Mammary epithelial cell (primary cell): ENCODE measurements at regions not wholly inside any gene's neighbourhood (a gene's known extent, or its start where the extent isn't known, plus 50 kb on each side); places are given as distances from the start of the nearest gene placed in this dataset.

ENCODE experiments used
- EZH2 ChIP-seq: IDR thresholded peaks from 2 replicates; pipeline ENCODE4 v1.6.1; 2012; ENCODE audit warnings: low read length, inconsistent platforms, borderline replicate concordance
- TF ChIP-seq, protein P1 (sequence below), 2 donors: IDR thresholded peaks in 1 of 2; conservative IDR thresholded peaks in 1 of 2; 2 replicates each; pipeline ENCODE4 v1.5.1; 2011 to 2012; ENCODE audit warnings: inconsistent platforms in 2 of 2, low read length in 2 of 2, mild to moderate bottlenecking in 2 of 2, control low read depth in 1 of 2, low read depth in 1 of 2; ENCODE audit not compliant: insufficient read depth in 1 of 2; ENCODE audit errors: extremely low read depth in 1 of 2

DNA sequence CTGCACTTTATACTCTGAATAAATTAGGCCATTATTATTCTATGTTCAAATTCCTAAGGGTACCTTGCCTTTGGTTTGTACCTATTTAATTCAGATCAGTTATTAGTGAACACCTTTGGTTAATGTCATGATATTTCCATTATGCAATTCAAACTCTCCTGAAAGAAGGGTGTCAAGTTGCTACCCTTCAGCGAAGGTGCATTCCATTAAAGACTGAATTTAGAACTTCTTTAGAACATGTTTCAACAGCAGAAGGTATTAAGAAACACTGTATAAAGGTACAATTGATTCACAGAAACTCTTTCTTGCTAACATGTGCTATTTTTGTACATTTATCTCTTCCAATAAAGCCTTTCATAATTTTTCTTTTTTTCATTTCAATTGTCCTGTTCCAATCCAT is 1545.4 kb upstream of the PCDH10 start:
- TF ChIP-seq, protein P1, sequence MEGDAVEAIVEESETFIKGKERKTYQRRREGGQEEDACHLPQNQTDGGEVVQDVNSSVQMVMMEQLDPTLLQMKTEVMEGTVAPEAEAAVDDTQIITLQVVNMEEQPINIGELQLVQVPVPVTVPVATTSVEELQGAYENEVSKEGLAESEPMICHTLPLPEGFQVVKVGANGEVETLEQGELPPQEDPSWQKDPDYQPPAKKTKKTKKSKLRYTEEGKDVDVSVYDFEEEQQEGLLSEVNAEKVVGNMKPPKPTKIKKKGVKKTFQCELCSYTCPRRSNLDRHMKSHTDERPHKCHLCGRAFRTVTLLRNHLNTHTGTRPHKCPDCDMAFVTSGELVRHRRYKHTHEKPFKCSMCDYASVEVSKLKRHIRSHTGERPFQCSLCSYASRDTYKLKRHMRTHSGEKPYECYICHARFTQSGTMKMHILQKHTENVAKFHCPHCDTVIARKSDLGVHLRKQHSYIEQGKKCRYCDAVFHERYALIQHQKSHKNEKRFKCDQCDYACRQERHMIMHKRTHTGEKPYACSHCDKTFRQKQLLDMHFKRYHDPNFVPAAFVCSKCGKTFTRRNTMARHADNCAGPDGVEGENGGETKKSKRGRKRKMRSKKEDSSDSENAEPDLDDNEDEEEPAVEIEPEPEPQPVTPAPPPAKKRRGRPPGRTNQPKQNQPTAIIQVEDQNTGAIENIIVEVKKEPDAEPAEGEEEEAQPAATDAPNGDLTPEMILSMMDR (conservative IDR thresholded peaks at IDR 0.05 in 1 of 2, IDR thresholded peaks at IDR 0.05 in 1 of 2; ENCODE audit: extremely low read depth in 1 of 2, insufficient read depth in 1 of 2, low read depth in 1 of 2, low read length in 2 of 2): no peak
- no peak for TF ChIP-seq EZH2
